ENCODE measurements at regions not wholly inside any gene's neighbourhood (a gene's known extent, or its start where the extent isn't known, plus 50 kb on each side); places are given as distances from the start of the nearest gene placed in this dataset.

DNA sequence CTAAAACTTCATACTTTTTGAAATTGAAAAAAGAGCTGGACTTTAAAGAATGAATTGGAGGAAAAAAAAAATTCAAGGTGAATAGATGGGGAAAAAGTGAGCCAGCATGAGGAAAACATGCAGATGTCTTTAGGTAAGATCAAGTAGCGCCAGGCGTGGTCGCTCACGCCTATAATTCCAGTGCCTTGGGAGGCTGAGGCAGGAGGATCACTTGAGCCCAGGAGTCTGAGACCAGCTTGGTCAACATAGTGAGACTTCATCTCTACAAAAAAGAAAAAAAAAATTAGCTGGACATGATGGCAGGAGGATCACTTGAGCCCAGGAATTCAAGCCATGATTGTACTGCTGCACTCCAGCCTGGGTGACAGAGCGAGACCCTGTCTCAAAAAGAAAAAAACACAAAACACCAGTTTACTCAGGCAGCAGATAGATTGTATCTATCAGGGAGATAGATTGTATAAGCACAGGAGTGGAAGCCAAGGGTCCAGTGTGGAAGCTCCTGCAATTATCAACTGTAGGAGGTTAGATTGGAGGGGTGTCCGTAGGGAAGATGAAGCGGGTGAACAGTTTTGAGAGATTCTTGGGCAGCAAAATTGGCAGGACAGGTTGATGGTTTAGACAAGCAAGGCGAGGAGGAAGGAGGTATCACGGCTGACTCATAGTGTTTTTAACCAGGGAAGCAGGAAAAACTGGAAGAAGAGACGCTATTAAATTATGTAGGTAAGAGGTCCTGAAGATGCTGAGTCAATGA, 97.6 kb upstream of the ZNF217 start:
- no peaks in the 10 kb centered on the region for H4K20me1 ChIP-seq (ENCODE audit: insufficient read depth)
- no peaks in the 10 kb centered on the region for H3K27me3 ChIP-seq (ENCODE audit: insufficient read depth, low read depth)
- H3K9me2 ChIP-seq (ENCODE audit: insufficient read depth) = no peaks in the 10 kb centered on the region
- H3K36me3 ChIP-seq (ENCODE audit: low read depth) = no peaks in the 10 kb centered on the region
- peaks cover 44% of the 10 kb centered on the region for H3K4me1 ChIP-seq (replicated peaks; ENCODE audit: insufficient read depth)
- H3K4me3 ChIP-seq = peak overlapping the region; percentile 23
- peak; percentile 63 to 98 for DNase-seq
- H3K27ac ChIP-seq = peak overlapping the region; percentile 82
- ChIA-PET POLR2A (ENCODE audit: unreplicated experiment) (interaction anchor here (0.6 kb wide), 3 partner anchors 49 to 59 kb away, joined by 4 to 8 read pairs (median 7); no protein-coding TSS in a partner anchor), CTCF (interaction anchor here (0.8 kb wide), 1 partner anchor 249 kb away, joined by 3 read pairs; no protein-coding TSS in a partner anchor)
- H2AFZ ChIP-seq = no peak overlapping the region; the same call in 1 of the 2 replicates
- no TSS peak for BruUV-seq (replicated peaks)
- TF ChIP-seq EZH2 (IDR thresholded peaks at IDR 0.05; ENCODE audit: low read depth) = no peak
- TF ChIP-seq, protein P1, sequence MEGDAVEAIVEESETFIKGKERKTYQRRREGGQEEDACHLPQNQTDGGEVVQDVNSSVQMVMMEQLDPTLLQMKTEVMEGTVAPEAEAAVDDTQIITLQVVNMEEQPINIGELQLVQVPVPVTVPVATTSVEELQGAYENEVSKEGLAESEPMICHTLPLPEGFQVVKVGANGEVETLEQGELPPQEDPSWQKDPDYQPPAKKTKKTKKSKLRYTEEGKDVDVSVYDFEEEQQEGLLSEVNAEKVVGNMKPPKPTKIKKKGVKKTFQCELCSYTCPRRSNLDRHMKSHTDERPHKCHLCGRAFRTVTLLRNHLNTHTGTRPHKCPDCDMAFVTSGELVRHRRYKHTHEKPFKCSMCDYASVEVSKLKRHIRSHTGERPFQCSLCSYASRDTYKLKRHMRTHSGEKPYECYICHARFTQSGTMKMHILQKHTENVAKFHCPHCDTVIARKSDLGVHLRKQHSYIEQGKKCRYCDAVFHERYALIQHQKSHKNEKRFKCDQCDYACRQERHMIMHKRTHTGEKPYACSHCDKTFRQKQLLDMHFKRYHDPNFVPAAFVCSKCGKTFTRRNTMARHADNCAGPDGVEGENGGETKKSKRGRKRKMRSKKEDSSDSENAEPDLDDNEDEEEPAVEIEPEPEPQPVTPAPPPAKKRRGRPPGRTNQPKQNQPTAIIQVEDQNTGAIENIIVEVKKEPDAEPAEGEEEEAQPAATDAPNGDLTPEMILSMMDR (conservative IDR thresholded peaks at IDR 0.05) = no peak
- no peaks in the 10 kb centered on the region for H3K79me2 ChIP-seq (ENCODE audit: low read depth)
- intact Hi-C loops (cut with micrococcal nuclease; ENCODE audit: unreplicated experiment) = loop anchor here (5.0 kb wide), 1 partner anchor 69 kb away; no protein-coding TSS in a partner anchor
- H3K9me3 ChIP-seq (ENCODE audit: insufficient read depth, low read depth) = no peaks in the 10 kb centered on the region
- H3F3A ChIP-seq (ENCODE audit: insufficient read depth, low read depth) = peaks cover 37% of the 10 kb centered on the region
- peak overlapping the region; percentile 69 for H3K4me2 ChIP-seq

DNA sequence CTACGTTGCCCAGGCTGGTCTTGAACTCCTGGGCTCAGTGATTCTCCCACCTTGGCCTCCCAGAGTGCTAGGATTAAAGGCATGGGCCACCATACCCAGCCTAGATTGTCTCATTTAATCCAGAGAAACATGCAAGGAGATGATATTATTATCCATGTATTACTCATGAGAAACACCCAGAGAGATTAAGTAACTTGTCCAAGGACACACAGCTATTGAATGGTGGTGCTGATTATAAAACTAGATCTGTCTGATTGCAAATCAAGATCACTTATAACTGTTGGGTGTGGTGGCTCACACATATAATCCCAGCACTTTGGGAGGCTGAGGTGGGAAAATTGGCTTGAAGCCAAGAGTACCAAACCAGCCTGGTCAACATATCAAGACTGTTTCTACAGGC, 94.4 kb upstream of the ZNF217 start:
- no peak for TF ChIP-seq EZH2 (IDR thresholded peaks at IDR 0.05; ENCODE audit: low read depth)
- TF ChIP-seq, protein P1 (conservative IDR thresholded peaks at IDR 0.05) = no peak
- BruUV-seq (replicated peaks) = no TSS peak
- Histone ChIP-seq H3K9me2 (ENCODE audit: insufficient read depth) (no peaks in the 10 kb centered on the region), H4K20me1 (ENCODE audit: insufficient read depth) (no peaks in the 10 kb centered on the region), H3K27ac (no peak overlapping the region), H3K4me3 (no peak overlapping the region), H3K36me3 (ENCODE audit: low read depth) (no peaks in the 10 kb centered on the region), H3K27me3 (ENCODE audit: insufficient read depth, low read depth) (no peaks in the 10 kb centered on the region), H3K4me1 (replicated peaks; ENCODE audit: insufficient read depth) (peaks cover 51% of the 10 kb centered on the region), H3K79me2 (ENCODE audit: low read depth) (no peaks in the 10 kb centered on the region), H2AFZ (no peak overlapping the region), H3F3A (ENCODE audit: insufficient read depth, low read depth) (peaks cover 39% of the 10 kb centered on the region), H3K9me3 (ENCODE audit: insufficient read depth, low read depth) (no peaks in the 10 kb centered on the region), H3K4me2 (no peak overlapping the region)
- ChIA-PET CTCF (interaction anchor here (0.6 kb wide), 1 partner anchor 207 kb away, joined by 8 read pairs; no protein-coding TSS in a partner anchor), POLR2A (ENCODE audit: unreplicated experiment) (no interaction called here)
- DNase-seq = no peak
- intact Hi-C loops (cut with micrococcal nuclease; ENCODE audit: unreplicated experiment) = no loop called here

DNA sequence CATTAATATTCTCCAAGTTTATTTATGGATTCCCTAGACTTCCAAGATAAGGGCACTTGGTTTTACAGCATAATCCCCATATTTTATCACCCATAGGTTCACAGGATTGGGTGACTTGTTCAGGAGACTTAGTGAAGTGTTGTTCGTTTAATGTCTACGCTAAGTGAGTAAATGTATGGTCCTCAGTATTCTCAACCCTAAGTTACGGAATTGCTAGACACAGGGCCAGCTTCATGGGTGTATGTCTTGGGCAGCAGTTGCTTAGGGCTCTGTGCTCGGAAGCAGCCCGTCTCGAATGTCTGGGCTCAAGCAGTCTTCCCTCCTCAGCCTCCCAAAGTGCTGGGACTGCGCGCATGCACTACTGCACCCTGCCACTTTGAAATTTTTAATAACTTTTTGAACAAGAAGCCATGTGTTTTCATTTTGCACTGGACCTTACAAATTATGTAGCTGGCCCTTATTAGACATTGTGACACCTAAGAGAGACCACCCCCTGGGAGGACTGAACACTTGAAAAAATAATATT, 91.5 kb upstream of the ZNF217 start:
- Histone ChIP-seq H3K27ac (no peak overlapping the region), H3K27me3 (ENCODE audit: insufficient read depth, low read depth) (no peaks in the 10 kb centered on the region), H3F3A (ENCODE audit: insufficient read depth, low read depth) (peaks cover 20% of the 10 kb centered on the region; the same call in 1 of the 2 replicates), H3K4me1 (replicated peaks; ENCODE audit: insufficient read depth) (peaks cover 29% of the 10 kb centered on the region), H2AFZ (no peak overlapping the region), H3K9me3 (ENCODE audit: insufficient read depth, low read depth) (no peaks in the 10 kb centered on the region), H3K36me3 (ENCODE audit: low read depth) (no peaks in the 10 kb centered on the region), H4K20me1 (ENCODE audit: insufficient read depth) (no peaks in the 10 kb centered on the region), H3K4me2 (no peak overlapping the region), H3K4me3 (no peak overlapping the region), H3K79me2 (ENCODE audit: low read depth) (no peaks in the 10 kb centered on the region), H3K9me2 (ENCODE audit: insufficient read depth) (no peaks in the 10 kb centered on the region)
- ChIA-PET CTCF (interaction anchor here (0.5 kb wide), 1 partner anchor 10 kb away, joined by 5 read pairs; no protein-coding TSS in a partner anchor), POLR2A (ENCODE audit: unreplicated experiment) (interaction anchor here (0.6 kb wide), 1 partner anchor 89 kb away, joined by 6 read pairs; no protein-coding TSS in a partner anchor)
- no TSS peak for BruUV-seq (replicated peaks)
- DNase-seq = no peak
- no peak for TF ChIP-seq EZH2 (IDR thresholded peaks at IDR 0.05; ENCODE audit: low read depth)
- TF ChIP-seq, protein P1 (conservative IDR thresholded peaks at IDR 0.05) = no peak
- intact Hi-C loops (cut with micrococcal nuclease; ENCODE audit: unreplicated experiment) = no loop called here
